B cell (primary cell): ENCODE measurements at regions not wholly inside any gene's neighbourhood (a gene's known extent, or its start where the extent isn't known, plus 50 kb on each side); places are given as distances from the start of the nearest gene placed in this dataset.

Experiments used
- ATAC-seq: fragments of 200-7000 bp; cut with Tn5 transposase; one replicate; pipeline ENCODE4 v1.10.0; 2021; ENCODE audit warnings: low read depth, mild to moderate bottlenecking, moderate number of reproducible peaks, moderate library complexity
- CTCF ChIA-PET: fragments of 350-600 bp; sonication (Branson Sonifier 250); formaldehyde crosslinking; loops from one replicate; lab custom pipeline; 2021; ENCODE audit warnings: antibody characterized with exemption, inconsistent platforms; lab: Charles Lee
- POLR2A ChIA-PET: fragments of 350-600 bp; sonication (Branson Sonifier 250); formaldehyde crosslinking; loops from one replicate; lab custom pipeline; 2021; ENCODE audit warnings: antibody characterized with exemption; lab: Charles Lee
- DNase-seq: peaks from one replicate; pipeline ENCODE4 v3.0.0; 2013
- H2AFZ ChIP-seq: 2 replicates; pipeline ENCODE4 v1.6.1; 2012; ENCODE audit warnings: mild to moderate bottlenecking, low read depth, low read length; ENCODE audit not compliant: insufficient read depth, poor library complexity, severe bottlenecking
- H3K27ac ChIP-seq, 2 donors: 1 replicate in 1 of 2; 2 replicates in 1 of 2; pipeline ENCODE4 v1.5.1; 2012 to 2013; ENCODE audit warnings: low read length in 2 of 2, mild to moderate bottlenecking in 2 of 2, moderate library complexity in 1 of 2
- H3K27me3 ChIP-seq, 4 experiments: fragments of 200-600 bp in 1 of 4; sonication (generic) in 1 of 4; replicated peaks in 1 of 4; 1 replicate in 2 of 4; 2 replicates in 2 of 4; pipeline versions ENCODE4 v1.6.1 to v1.7.0; 2013 to 2016; ENCODE audit warnings: low read length in 3 of 4, mild to moderate bottlenecking in 2 of 4, mixed read lengths in 1 of 4, moderate library complexity in 1 of 4; ENCODE audit not compliant: insufficient read depth in 4 of 4, control insufficient read depth in 3 of 4; ENCODE audit errors: control extremely low read depth in 1 of 4
- H3K36me3 ChIP-seq, 2 experiments: replicated peaks in 1 of 2; 1 replicate in 1 of 2; 2 replicates in 1 of 2; pipeline versions ENCODE4 v1.6.1 to v1.7.1; 2013; ENCODE audit warnings: low read length in 1 of 2; ENCODE audit not compliant: insufficient read depth in 2 of 2, control insufficient read depth in 1 of 2; ENCODE audit errors: control extremely low read depth in 1 of 2, extremely low read depth in 1 of 2
- H3K4me1 ChIP-seq, 2 donors: fragments of 200-600 bp in 1 of 2; sonication (generic) in 1 of 2; 1 replicate in 1 of 2; 2 replicates in 1 of 2; pipeline versions ENCODE4 v1.5.1 to v1.6.1; 2013 to 2017; ENCODE audit warnings: low read length in 2 of 2; ENCODE audit not compliant: control insufficient read depth in 2 of 2, insufficient read depth in 2 of 2
- H3K4me2 ChIP-seq: replicated peaks from 2 replicates; pipeline ENCODE3; 2012; ENCODE audit warnings: mild to moderate bottlenecking, low read depth, low read length; ENCODE audit not compliant: poor library complexity, severe bottlenecking
- H3K4me3 ChIP-seq, 5 experiments: fragments of 200-600 bp in 1 of 5; sonication (generic) in 1 of 5; 1 replicate in 3 of 5; 2 replicates in 2 of 5; pipeline versions ENCODE4 v1.5.1 to v1.7.0; 2011 to 2016; ENCODE audit warnings: low read length in 4 of 5, mild to moderate bottlenecking in 4 of 5, low read depth in 2 of 5, control low read depth in 1 of 5, moderate library complexity in 1 of 5; ENCODE audit not compliant: insufficient read depth in 1 of 5; ENCODE audit errors: control extremely low read depth in 1 of 5, extremely low read depth in 1 of 5
- H3K79me2 ChIP-seq: fragments of 200-600 bp; sonication (generic); one replicate; pipeline ENCODE4 v1.6.0; 2016; ENCODE audit warnings: low read length; ENCODE audit not compliant: control insufficient read depth, insufficient read depth
- H3K9ac ChIP-seq: fragments of 200-600 bp; sonication (generic); 2 replicates; pipeline ENCODE4 v1.6.1; 2017; ENCODE audit warnings: mild to moderate bottlenecking, low read length, moderate library complexity
- H3K9me3 ChIP-seq, 3 donors: one replicate each; pipeline versions ENCODE4 v1.6.1 to v1.7.1; 2013; ENCODE audit warnings: low read length in 2 of 3; ENCODE audit not compliant: control insufficient read depth in 2 of 3, insufficient read depth in 1 of 3; ENCODE audit errors: control extremely low read depth in 1 of 3
- H4K20me1 ChIP-seq: 2 replicates; pipeline ENCODE4 v1.6.0; 2012; ENCODE audit warnings: mild to moderate bottlenecking, low read length; ENCODE audit not compliant: insufficient read depth, control insufficient read depth, poor library complexity, severe bottlenecking
- H3K27ac Mint-ChIP-seq: one replicate; pipeline ENCODE4 v1.8.0; 2021; ENCODE audit warnings: mixed read lengths
- H3K27me3 Mint-ChIP-seq: one replicate; pipeline ENCODE4 v1.8.0; 2021; ENCODE audit warnings: mixed read lengths
- H3K4me1 Mint-ChIP-seq: one replicate; pipeline ENCODE4 v1.8.0; 2021; ENCODE audit warnings: mixed read lengths
- H3K4me3 Mint-ChIP-seq: one replicate; pipeline ENCODE4 v1.8.0; 2021; ENCODE audit warnings: mixed read lengths
- H3K9me3 Mint-ChIP-seq: one replicate; pipeline ENCODE4 v1.8.0; 2022; ENCODE audit warnings: mixed read lengths; ENCODE audit not compliant: insufficient read depth
- CTCF ChIP-seq: fragments of 200-600 bp; IDR thresholded peaks from one replicate; pipeline ENCODE4 v1.8.0; 2022; ENCODE audit warnings: antibody characterized with exemption, mild to moderate bottlenecking
- EZH2 ChIP-seq: IDR thresholded peaks from 2 replicates; pipeline ENCODE4 v1.6.1; 2012; ENCODE audit warnings: borderline replicate concordance, low read depth, mild to moderate bottlenecking, moderate library complexity, low read length; ENCODE audit not compliant: insufficient read depth, poor library complexity, severe bottlenecking
- WGBS: methylation state at CpG from one replicate; pipeline ENCODE4 v1.1.5; 2013; ENCODE audit warnings: missing lambda C conversion rate; ENCODE audit not compliant: insufficient coverage; 5-methylcytosine and 5-hydroxymethylcytosine counted together
- intact Hi-C: fragments of 100-400 bp; cut with micrococcal nuclease; formaldehyde crosslinking; loops from one replicate; pipeline ENCODE4 v1.10.0; 2022

GRCh38 chr5:84682531-84682930, 297.9 kb upstream of the EDIL3 start:
- Histone ChIP-seq H4K20me1 (no peaks in the 10 kb centered on the region), H3K9me3 (no peaks in the 10 kb centered on the region), H2AFZ (no peak overlapping the region), H3K27me3 (no peaks in the 10 kb centered on the region), H3K9ac (no peak overlapping the region), H3K79me2 (no peaks in the 10 kb centered on the region), H3K4me2 (no peak overlapping the region), H3K27ac (no peak overlapping the region), H3K4me3 (no peak overlapping the region), H3K4me1 (no peaks in the 10 kb centered on the region), H3K36me3 (no peaks in the 10 kb centered on the region)
- POLR2A ChIA-PET = no interaction called here
- H3K9me3 Mint-ChIP-seq = no peaks in the 10 kb centered on the region
- no peak for TF ChIP-seq CTCF
- TF ChIP-seq EZH2 = no peak
- no peak for ATAC-seq
- no peak for DNase-seq
- no peaks in the 10 kb centered on the region for H3K4me1 Mint-ChIP-seq
- WGBS = no CpG with 5 or more reads among the region's 1 CpG
- no peak overlapping the region for H3K4me3 Mint-ChIP-seq
- CTCF ChIA-PET = no interaction called here
- H3K27ac Mint-ChIP-seq = no peak overlapping the region
- no peaks in the 10 kb centered on the region for H3K27me3 Mint-ChIP-seq
- intact Hi-C loops = no loop called here

GRCh38 chr5:84680908-84681307, 296.2 kb upstream of the EDIL3 start:
- ChIA-PET POLR2A (no interaction called here), CTCF (no interaction called here)
- DNase-seq = no peak
- H4K20me1 ChIP-seq = no peaks in the 10 kb centered on the region
- no peak overlapping the region for H3K27ac Mint-ChIP-seq
- no peak overlapping the region for H3K27ac ChIP-seq
- H3K4me3 ChIP-seq = no peak overlapping the region
- H3K27me3 ChIP-seq = no peaks in the 10 kb centered on the region
- H3K4me1 Mint-ChIP-seq = no peaks in the 10 kb centered on the region
- H3K4me1 ChIP-seq = no peaks in the 10 kb centered on the region
- no peaks in the 10 kb centered on the region for H3K36me3 ChIP-seq
- TF ChIP-seq EZH2 (no peak), CTCF (no peak)
- H3K4me2 ChIP-seq = no peak overlapping the region
- no peak overlapping the region for H2AFZ ChIP-seq
- no peaks in the 10 kb centered on the region for H3K9me3 Mint-ChIP-seq
- no peaks in the 10 kb centered on the region for H3K27me3 Mint-ChIP-seq
- H3K4me3 Mint-ChIP-seq = no peak overlapping the region
- H3K9ac ChIP-seq = no peak overlapping the region
- intact Hi-C loops = no loop called here
- no peak for ATAC-seq
- H3K79me2 ChIP-seq = no peaks in the 10 kb centered on the region
- H3K9me3 ChIP-seq = no peaks in the 10 kb centered on the region
